ENCODE measurements at regions not wholly inside any gene's neighbourhood (a gene's known extent, or its start where the extent isn't known, plus 50 kb on each side); places are given as distances from the start of the nearest gene placed in this dataset.

GRCh38 chr4:54904953-54905352 lies 220.4 kb downstream of the KDR start:
- Histone ChIP-seq H3K36me3 (ENCODE audit: control insufficient read depth in 2 of 2, insufficient read depth in 1 of 2, low read length in 2 of 2) (no peaks in the 10 kb centered on the region), H3K9me3 (ENCODE audit: control insufficient read depth, insufficient read depth, low read depth, low read length) (no peaks in the 10 kb centered on the region), H3K4me1 (ENCODE audit: control insufficient read depth, insufficient read depth, low read length) (no peaks in the 10 kb centered on the region), H3K27ac (ENCODE audit: extremely low read depth, low read depth, low read length) (no peak overlapping the region), H3K4me3 (ENCODE audit: low read depth, low read length) (no peak overlapping the region)
- TF ChIP-seq ZFP69B (tag by site-specific recombination; IDR thresholded peaks at IDR 0.05) (no peak), ZNF175 (tag by site-specific recombination; IDR thresholded peaks at IDR 0.05) (no peak), ZNF266 (tag by site-specific recombination; IDR thresholded peaks at IDR 0.05; ENCODE audit: low read depth) (no peak), SP3 (tag by site-specific recombination; IDR thresholded peaks at IDR 0.05) (no peak), ZNF18 (tag by site-specific recombination; IDR thresholded peaks at IDR 0.05) (no peak), ZNF423 (tag by site-specific recombination; IDR thresholded peaks at IDR 0.05) (no peak), ZNF571 (tag by site-specific recombination; IDR thresholded peaks at IDR 0.05) (no peak), ZNF626 (tag by site-specific recombination; IDR thresholded peaks at IDR 0.05) (no peak), SALL2 (tag by site-specific recombination; IDR thresholded peaks at IDR 0.05; ENCODE audit: borderline replicate concordance) (no peak), SP2 (tag by site-specific recombination; IDR thresholded peaks at IDR 0.05) (no peak), ZNF239 (tag by site-specific recombination; IDR thresholded peaks at IDR 0.05) (no peak), ZNF518A (tag by site-specific recombination; conservative IDR thresholded peaks at IDR 0.05; ENCODE audit: low read depth) (no peak), ZNF112 (tag by site-specific recombination; IDR thresholded peaks at IDR 0.05) (no peak), ZBTB7A (tag by site-specific recombination; IDR thresholded peaks at IDR 0.05; ENCODE audit: low read depth) (no peak), ZNF549 (tag by site-specific recombination; IDR thresholded peaks at IDR 0.05) (no peak)
- ChIA-PET POLR2A (no interaction called here), CTCF (no interaction called here)

- no peak overlapping the region for H3K4me3 ChIP-seq (ENCODE audit: low read depth, low read length)
- POLR2A ChIA-PET: no interaction called here
- no peaks in the 10 kb centered on the region for H3K4me1 ChIP-seq (ENCODE audit: control insufficient read depth, insufficient read depth, low read length)
- TF ChIP-seq ZNF473 (tag by site-specific recombination; IDR thresholded peaks at IDR 0.05): no peak
- no peak overlapping the region for H3K27ac ChIP-seq (ENCODE audit: extremely low read depth, low read depth, low read length)
- H3K9me3 ChIP-seq (ENCODE audit: control insufficient read depth, insufficient read depth, low read depth, low read length): no peaks in the 10 kb centered on the region
- CTCF ChIA-PET: no interaction called here
- H3K36me3 ChIP-seq (ENCODE audit: control insufficient read depth in 2 of 2, insufficient read depth in 1 of 2, low read length in 2 of 2): no peaks in the 10 kb centered on the region
Observed at GRCh38 chr4:54902976-54903375, 222.4 kb downstream of the KDR start.

GRCh38 chr4:54902271-54902670 lies 223.1 kb downstream of the KDR start:
- no peak overlapping the region for H3K27ac ChIP-seq (ENCODE audit: extremely low read depth, low read depth, low read length)
- H3K4me1 ChIP-seq (ENCODE audit: control insufficient read depth, insufficient read depth, low read length): no peaks in the 10 kb centered on the region
- ChIA-PET POLR2A (no interaction called here), CTCF (no interaction called here)
- H3K9me3 ChIP-seq (ENCODE audit: control insufficient read depth, insufficient read depth, low read depth, low read length): no peaks in the 10 kb centered on the region
- no peak overlapping the region for H3K4me3 ChIP-seq (ENCODE audit: low read depth, low read length)
- no peaks in the 10 kb centered on the region for H3K36me3 ChIP-seq (ENCODE audit: control insufficient read depth in 2 of 2, insufficient read depth in 1 of 2, low read length in 2 of 2)
- TF ChIP-seq ZBTB6 (tag by site-specific recombination; IDR thresholded peaks at IDR 0.05) (no peak), ZNF248 (tag by site-specific recombination; IDR thresholded peaks at IDR 0.05) (no peak), ZNF629 (tag by site-specific recombination; IDR thresholded peaks at IDR 0.05) (no peak), ZNF423 (tag by site-specific recombination; IDR thresholded peaks at IDR 0.05) (no peak), BCL11B (tag by site-specific recombination; IDR thresholded peaks at IDR 0.05; ENCODE audit: low read depth) (no peak), SP7 (tag by site-specific recombination; IDR thresholded peaks at IDR 0.05) (no peak), ZNF184 (tag by site-specific recombination; IDR thresholded peaks at IDR 0.05) (no peak), ZNF280D (tag by site-specific recombination; IDR thresholded peaks at IDR 0.05) (no peak)

Measured in HEK293 (cell line).